ENCODE measurements at regions not wholly inside any gene's neighbourhood (a gene's known extent, or its start where the extent isn't known, plus 50 kb on each side); places are given as distances from the start of the nearest gene placed in this dataset.

GRCh38 chr1:73331726-73332125, 866.2 kb downstream of the LRRIQ3 start:
- no peak for TF ChIP-seq CTCF (IDR thresholded peaks at IDR 0.05)
- no peak for TF ChIP-seq ZFX (IDR thresholded peaks at IDR 0.05; ENCODE audit: borderline replicate concordance)

Data from 22Rv1 (cell line).